IMR-90 (cell line): ENCODE measurements at regions not wholly inside any gene's neighbourhood (a gene's known extent, or its start where the extent isn't known, plus 50 kb on each side); places are given as distances from the start of the nearest gene placed in this dataset.

Source experiments
- ATAC-seq: fragments of 200-7000 bp; cut with Tn5 transposase; 2 replicates; pipeline ENCODE4 v1.9.1; 2020; ENCODE audit warnings: low read depth, mild to moderate bottlenecking, moderate library complexity
- BruUV-seq: library from RNA; stranded (reverse); fragments of 400-500 nt; replicated peaks from 2 replicates; lab custom pipeline; 2021; lab: Mats Ljungman, UMichigan
- CTCF ChIA-PET: fragments of 300-600 bp; formaldehyde crosslinking; extraction: SDS; loops from one replicate; lab custom pipeline; 2021; ENCODE audit warnings: antibody characterized with exemption; lab: Yijun Ruan, JAX
- POLR2A ChIA-PET: fragments of 300-600 bp; sonication (Branson Sonifier 250); formaldehyde crosslinking; loops from one replicate; lab custom pipeline; 2022; ENCODE audit warnings: antibody characterized with exemption; ENCODE audit not compliant: unreplicated experiment; lab: Charles Lee
- DNase-seq: peaks from one replicate; pipeline ENCODE4 v3.0.0; 2013
- H2AFZ ChIP-seq: replicated peaks from 2 replicates; pipeline ENCODE3; 2013; ENCODE audit warnings: low read length, mild to moderate bottlenecking; ENCODE audit not compliant: poor library complexity
- H2AK5ac ChIP-seq: 2 replicates; pipeline ENCODE4 v1.6.1; 2013; ENCODE audit warnings: low read depth, low read length, inconsistent platforms
- H2AK9ac ChIP-seq: replicated peaks from 2 replicates; pipeline ENCODE3; 2013; ENCODE audit warnings: mild to moderate bottlenecking, low read depth, low read length, moderate library complexity; ENCODE audit not compliant: poor library complexity
- H2BK120ac ChIP-seq: 2 replicates; pipeline ENCODE4 v1.6.1; 2013; ENCODE audit warnings: low read depth, low read length, inconsistent platforms
- H2BK15ac ChIP-seq: 3 replicates; pipeline ENCODE4 v1.6.1; 2013; ENCODE audit warnings: low read depth, low read length, inconsistent platforms
- H2BK20ac ChIP-seq: 2 replicates; pipeline ENCODE4 v1.6.1; 2013; ENCODE audit warnings: low read depth, mild to moderate bottlenecking, inconsistent platforms, low read length, moderate library complexity
- H2BK5ac ChIP-seq: 2 replicates; pipeline ENCODE4 v1.6.1; 2013; ENCODE audit warnings: mild to moderate bottlenecking, low read depth, low read length, inconsistent platforms; ENCODE audit not compliant: poor library complexity, severe bottlenecking
- H3K14ac ChIP-seq: replicated peaks from 2 replicates; pipeline ENCODE4 v1.6.1; 2013; ENCODE audit warnings: low read depth, low read length, inconsistent platforms
- H3K18ac ChIP-seq: 2 replicates; pipeline ENCODE4 v1.6.1; 2013; ENCODE audit warnings: low read depth, low read length, control low read depth
- H3K23ac ChIP-seq: 2 replicates; pipeline ENCODE4 v1.6.1; 2013; ENCODE audit warnings: low read depth, low read length, inconsistent platforms
- H3K27ac ChIP-seq: 2 replicates; pipeline ENCODE4 v1.5.1; 2013; ENCODE audit warnings: mild to moderate bottlenecking, control low read depth, low read length; ENCODE audit not compliant: insufficient read depth
- H3K27me3 ChIP-seq: 2 replicates; pipeline ENCODE4 v1.6.1; 2013; ENCODE audit warnings: low read length; ENCODE audit not compliant: control insufficient read depth, insufficient read depth
- H3K36me3 ChIP-seq: 2 replicates; pipeline ENCODE4 v1.6.1; 2013; ENCODE audit warnings: low read length, mixed read lengths; ENCODE audit not compliant: control insufficient read depth, insufficient read depth
- H3K4ac ChIP-seq: 2 replicates; pipeline ENCODE4 v1.6.1; 2013; ENCODE audit warnings: low read depth, low read length, inconsistent platforms
- H3K4me1 ChIP-seq: 2 replicates; pipeline ENCODE4 v1.6.1; 2013; ENCODE audit warnings: low read length, mixed read lengths; ENCODE audit not compliant: control insufficient read depth, insufficient read depth
- H3K4me2 ChIP-seq: 2 replicates; pipeline ENCODE4 v1.6.1; 2013; ENCODE audit warnings: low read depth, mild to moderate bottlenecking, control low read depth, low read length, moderate library complexity
- H3K4me3 ChIP-seq: 2 replicates; pipeline ENCODE4 v1.5.1; 2013; ENCODE audit warnings: low read depth, mild to moderate bottlenecking, control low read depth, low read length, moderate library complexity; ENCODE audit not compliant: insufficient read depth
- H3K56ac ChIP-seq: 2 replicates; pipeline ENCODE4 v1.6.1; 2013; ENCODE audit warnings: low read length, inconsistent platforms; ENCODE audit not compliant: insufficient read depth; ENCODE audit errors: extremely low read depth
- H3K79me1 ChIP-seq, 2 experiments: 2 replicates each; pipeline ENCODE4 v1.6.1; 2013; ENCODE audit warnings: low read length in 2 of 2, inconsistent platforms in 1 of 2, low read depth in 1 of 2
- H3K9ac ChIP-seq: 2 replicates; pipeline ENCODE4 v1.6.1; 2013; ENCODE audit warnings: low read depth, low read length, control low read depth
- H3K9me1 ChIP-seq: 2 replicates; pipeline ENCODE4 v1.6.1; 2013; ENCODE audit warnings: low read length, inconsistent platforms; ENCODE audit not compliant: insufficient read depth
- H3K9me3 ChIP-seq: 2 replicates; pipeline ENCODE4 v1.6.1; 2013; ENCODE audit warnings: low read length; ENCODE audit not compliant: control insufficient read depth, insufficient read depth
- H4K20me1 ChIP-seq: 2 replicates; pipeline ENCODE4 v1.6.1; 2013; ENCODE audit warnings: low read length, inconsistent platforms; ENCODE audit not compliant: insufficient read depth
- H4K5ac ChIP-seq: 2 replicates; pipeline ENCODE4 v1.6.1; 2013; ENCODE audit warnings: mild to moderate bottlenecking, low read depth, low read length, control low read depth
- H4K8ac ChIP-seq, 2 experiments: 2 replicates each; pipeline ENCODE4 v1.6.1; 2013; ENCODE audit warnings: low read depth in 2 of 2, low read length in 2 of 2, control low read depth in 1 of 2, inconsistent platforms in 1 of 2
- H4K91ac ChIP-seq: 2 replicates; pipeline ENCODE4 v1.6.1; 2013; ENCODE audit warnings: low read depth, low read length, inconsistent platforms; ENCODE audit not compliant: insufficient read depth
- BHLHE40 ChIP-seq: fragments of 150-350 bp; IDR thresholded peaks from 2 replicates; pipeline ENCODE4 v1.6.1; 2016; ENCODE audit warnings: mild to moderate bottlenecking, low read depth, low read length
- CEBPB ChIP-seq: IDR thresholded peaks from 2 replicates; pipeline ENCODE4 v1.6.1; 2012; ENCODE audit warnings: low read depth, low read length, improper control_type of control experiment
- CHD1 ChIP-seq: IDR thresholded peaks from 2 replicates; pipeline ENCODE4 v1.6.1; 2012; ENCODE audit warnings: low read depth, low read length, improper control_type of control experiment
- CTCF ChIP-seq: conservative IDR thresholded peaks from 2 replicates; pipeline ENCODE4 v1.5.1; 2012; ENCODE audit warnings: mild to moderate bottlenecking, low read depth, low read length, improper control_type of control experiment
- FOS ChIP-seq: fragments of 150-350 bp; IDR thresholded peaks from 2 replicates; pipeline ENCODE4 v1.6.1; 2016; ENCODE audit warnings: low read depth, low read length
- MAFK ChIP-seq: IDR thresholded peaks from 2 replicates; pipeline ENCODE4 v1.6.1; 2012; ENCODE audit warnings: low read depth, low read length, improper control_type of control experiment
- MAZ ChIP-seq: IDR thresholded peaks from 2 replicates; pipeline ENCODE4 v1.6.1; 2012; ENCODE audit warnings: low read depth, mild to moderate bottlenecking, low read length, improper control_type of control experiment, moderate library complexity, borderline replicate concordance
- MXI1 ChIP-seq: IDR thresholded peaks from 2 replicates; pipeline ENCODE4 v1.6.1; 2012; ENCODE audit warnings: low read depth, mild to moderate bottlenecking, low read length, moderate library complexity, borderline replicate concordance
- NFE2L2 ChIP-seq: fragments of 150-350 bp; IDR thresholded peaks from 2 replicates; pipeline ENCODE4 v1.6.1; 2016; ENCODE audit warnings: low read depth, mild to moderate bottlenecking, low read length
- POLR2A ChIP-seq: IDR thresholded peaks from 2 replicates; pipeline ENCODE4 v1.6.1; 2012; ENCODE audit warnings: mild to moderate bottlenecking, low read depth, low read length
- RAD21 ChIP-seq: IDR thresholded peaks from 2 replicates; pipeline ENCODE4 v1.6.1; 2012; ENCODE audit warnings: low read length, improper control_type of control experiment
- RCOR1 ChIP-seq: IDR thresholded peaks from 2 replicates; pipeline ENCODE4 v1.6.1; 2012; ENCODE audit warnings: mild to moderate bottlenecking, low read length, improper control_type of control experiment; ENCODE audit not compliant: insufficient replicate concordance
- RFX5 ChIP-seq: IDR thresholded peaks from 2 replicates; pipeline ENCODE4 v1.8.0; 2012; ENCODE audit warnings: low read depth, mild to moderate bottlenecking, low read length, moderate library complexity
- SMC3 ChIP-seq: fragments of 150-350 bp; IDR thresholded peaks from 2 replicates; pipeline ENCODE4 v1.6.1; 2016; ENCODE audit warnings: low read depth, mild to moderate bottlenecking, antibody characterized with exemption, low read length, moderate library complexity
- WGBS, 2 experiments: methylation state at CpG; one replicate each; pipeline versions ENCODE4 v1.1.5 to v1.1.7; 2013; ENCODE audit warnings: missing lambda C conversion rate in 2 of 2; ENCODE audit not compliant: insufficient read length in 1 of 2; ENCODE audit errors: extremely low coverage in 2 of 2; 5-methylcytosine and 5-hydroxymethylcytosine counted together
- dilution Hi-C: fragments of 300-500 bp; cut with HindIII; formaldehyde crosslinking; loops from one replicate; pipeline ENCODE4 v1.14.3; 2018; ENCODE audit warnings: low sequenced_read_pairs; ENCODE audit not compliant: unreplicated experiment
- in situ Hi-C: fragments of 300-500 bp; cut with MboI; formaldehyde crosslinking; loops from 3 replicates; pipeline ENCODE4 v1.14.3; 2019; ENCODE audit warnings: low sequenced_read_pairs, inconsistent platforms, mixed read lengths
- intact Hi-C: fragments of 100-400 bp; cut with micrococcal nuclease; formaldehyde crosslinking; loops from 2 replicates; pipeline ENCODE4 v1.10.0; 2022
- TF ChIP-seq, protein P1 (sequence below): fragments of 150-350 bp; IDR thresholded peaks from 2 replicates; pipeline ENCODE4 v1.6.1; 2016; ENCODE audit warnings: low read depth, mild to moderate bottlenecking, low read length, moderate library complexity, borderline replicate concordance
- TF ChIP-seq, protein P2 (sequence below): fragments of 150-350 bp; IDR thresholded peaks from 2 replicates; pipeline ENCODE4 v1.6.1; 2017; ENCODE audit warnings: mild to moderate bottlenecking, antibody characterized with exemption, low read length, low read depth

DNA sequence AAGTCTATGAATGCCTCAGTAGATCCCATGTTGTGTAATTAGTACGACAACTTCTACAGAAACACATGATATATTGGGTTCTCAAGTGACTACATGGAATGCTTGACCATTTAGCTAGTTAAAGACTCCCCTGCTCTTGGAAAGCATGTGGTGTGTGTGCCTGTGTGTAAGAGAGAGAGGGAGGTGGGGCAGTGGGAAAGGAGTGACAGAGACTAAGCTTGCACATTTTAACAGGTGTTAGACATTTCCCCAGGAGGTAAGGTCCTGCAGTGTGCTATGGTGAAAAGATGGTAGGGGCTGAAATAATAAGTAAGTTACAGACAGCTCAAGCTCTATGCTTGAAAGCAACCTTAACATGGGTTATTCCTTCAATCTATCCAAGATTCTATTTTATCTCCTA lies 241.7 kb upstream of the GHITM start:
- Histone ChIP-seq H3K14ac (no peak overlapping the region), H4K20me1 (no peaks in the 10 kb centered on the region), H3K4me3 (no peak overlapping the region), H3K4me1 (no peaks in the 10 kb centered on the region), H3K18ac (no peak overlapping the region), H2BK15ac (no peak overlapping the region), H3K36me3 (no peaks in the 10 kb centered on the region), H2AFZ (no peak overlapping the region), H2BK5ac (no peak overlapping the region), H3K4me2 (no peak overlapping the region), H2AK9ac (no peak overlapping the region), H2BK120ac (no peak overlapping the region), H3K23ac (no peak overlapping the region), H3K27me3 (no peaks in the 10 kb centered on the region), H3K9me1 (no peaks in the 10 kb centered on the region), H4K91ac (no peak overlapping the region), H4K5ac (no peak overlapping the region), H3K9me3 (peaks cover 4% of the 10 kb centered on the region; the same call in 1 of the 2 replicates), H4K8ac (no peak overlapping the region), H2BK20ac (no peak overlapping the region), H3K56ac (no peak overlapping the region), H2AK5ac (no peak overlapping the region), H3K4ac (no peak overlapping the region), H3K27ac (no peak overlapping the region), H3K9ac (no peak overlapping the region), H3K79me1 (no peaks in the 10 kb centered on the region)
- WGBS, 2 experiments, result no CpG with 5 or more reads among the region's 1 CpG
- dilution Hi-C loops, result no loop called here
- in situ Hi-C loops, result no loop called here
- TF ChIP-seq RCOR1 (no peak), MXI1 (no peak), CTCF (no peak), FOS (no peak), MAFK (no peak), MAZ (no peak), RAD21 (no peak), SMC3 (no peak), NFE2L2 (no peak), BHLHE40 (no peak), RFX5 (no peak), CEBPB (no peak), CHD1 (no peak), POLR2A (no peak)
- TF ChIP-seq, protein P1, sequence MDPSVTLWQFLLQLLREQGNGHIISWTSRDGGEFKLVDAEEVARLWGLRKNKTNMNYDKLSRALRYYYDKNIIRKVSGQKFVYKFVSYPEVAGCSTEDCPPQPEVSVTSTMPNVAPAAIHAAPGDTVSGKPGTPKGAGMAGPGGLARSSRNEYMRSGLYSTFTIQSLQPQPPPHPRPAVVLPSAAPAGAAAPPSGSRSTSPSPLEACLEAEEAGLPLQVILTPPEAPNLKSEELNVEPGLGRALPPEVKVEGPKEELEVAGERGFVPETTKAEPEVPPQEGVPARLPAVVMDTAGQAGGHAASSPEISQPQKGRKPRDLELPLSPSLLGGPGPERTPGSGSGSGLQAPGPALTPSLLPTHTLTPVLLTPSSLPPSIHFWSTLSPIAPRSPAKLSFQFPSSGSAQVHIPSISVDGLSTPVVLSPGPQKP, result no peak
- TF ChIP-seq, protein P2, sequence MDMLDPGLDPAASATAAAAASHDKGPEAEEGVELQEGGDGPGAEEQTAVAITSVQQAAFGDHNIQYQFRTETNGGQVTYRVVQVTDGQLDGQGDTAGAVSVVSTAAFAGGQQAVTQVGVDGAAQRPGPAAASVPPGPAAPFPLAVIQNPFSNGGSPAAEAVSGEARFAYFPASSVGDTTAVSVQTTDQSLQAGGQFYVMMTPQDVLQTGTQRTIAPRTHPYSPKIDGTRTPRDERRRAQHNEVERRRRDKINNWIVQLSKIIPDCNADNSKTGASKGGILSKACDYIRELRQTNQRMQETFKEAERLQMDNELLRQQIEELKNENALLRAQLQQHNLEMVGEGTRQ, result no peak
- DNase-seq (no peak), ATAC-seq (no peak)
- ChIA-PET POLR2A (no interaction called here), CTCF (no interaction called here)
- intact Hi-C loops, result no loop called here
- BruUV-seq, result no TSS peak
